ENCODE measurements at regions not wholly inside any gene's neighbourhood (a gene's known extent, or its start where the extent isn't known, plus 50 kb on each side); places are given as distances from the start of the nearest gene placed in this dataset.
A peak's percentile ranks its signal among the peaks of the same experiment; 100 is the strongest.

GRCh38 chr12:98127336-98127679 lies 388.1 kb upstream of the TMPO start:
- H4K20me1 ChIP-seq (ENCODE audit: control insufficient read depth, insufficient read depth, insufficient read length): no peaks in the 10 kb centered on the region
- H3K4me2 ChIP-seq (ENCODE audit: insufficient read depth, insufficient read length, low read length): no peak overlapping the region
- Mint-ChIP-seq H3K4me3 (no peak overlapping the region), H3K36me3 (ENCODE audit: insufficient read depth in 1 of 3, low read depth in 3 of 3) (no peaks in the 10 kb centered on the region), H3K4me1 (peaks cover 4 to 14% of the 10 kb centered on the region in 2 experiments), H3K9me3 (no peaks in the 10 kb centered on the region), H3K27ac (no peak overlapping the region), H3K27me3 (ENCODE audit: low read depth) (no peaks in the 10 kb centered on the region)
- no peak overlapping the region for H4K8ac ChIP-seq (replicated peaks; ENCODE audit: insufficient read length, low read depth, low read length)
- no peak overlapping the region for H3K56ac ChIP-seq (ENCODE audit: insufficient read length, low read depth, low read length)
- H4K91ac ChIP-seq (ENCODE audit: insufficient read length, low read depth, low read length): no peak overlapping the region
- no peak overlapping the region for H2BK120ac ChIP-seq (ENCODE audit: low read depth, low read length, poor library complexity, severe bottlenecking)
- peak; percentile 35 for DNase-seq
- H3K9me3 ChIP-seq (ENCODE audit: control insufficient read depth, low read depth, low read length): no peaks in the 10 kb centered on the region
- no peak overlapping the region for H2AFZ ChIP-seq (ENCODE audit: low read length)
- H2BK12ac ChIP-seq (ENCODE audit: insufficient read length, low read depth, low read length): no peak overlapping the region
- H2AK5ac ChIP-seq (ENCODE audit: insufficient read length, low read length): no peak overlapping the region
- H3K4ac ChIP-seq (ENCODE audit: low read depth, low read length): no peak overlapping the region
- no peak overlapping the region for H3K9ac ChIP-seq (ENCODE audit: extremely low read depth, insufficient read length, low read length)
- no peaks in the 10 kb centered on the region for H3K27me3 ChIP-seq (ENCODE audit: insufficient read depth, low read length)
- WGBS (ENCODE audit: extremely low coverage, insufficient read length, low lambda C conversion rate): no CpG with 5 or more reads among the region's 3 CpGs
- H3K18ac ChIP-seq (ENCODE audit: insufficient read length, low read depth, low read length): no peak overlapping the region
- H4K5ac ChIP-seq (ENCODE audit: insufficient read length, low read depth, low read length): no peak overlapping the region
- no peak overlapping the region for H2BK5ac ChIP-seq (ENCODE audit: insufficient read length, low read length)
- no peaks in the 10 kb centered on the region; the same call in 1 of the 2 replicates for H3K4me1 ChIP-seq (ENCODE audit: insufficient read depth, low read length)
- H3K23ac ChIP-seq (ENCODE audit: insufficient read length, low read depth, low read length): no peak overlapping the region
- H3K79me1 ChIP-seq (ENCODE audit: insufficient read depth, low read depth, low read length, poor library complexity, severe bottlenecking): no peaks in the 10 kb centered on the region
- no peak overlapping the region for H3T11ph ChIP-seq (ENCODE audit: low read length)
- H3K14ac ChIP-seq (ENCODE audit: insufficient read depth, low read length): no peak overlapping the region
- no peak overlapping the region for H2BK15ac ChIP-seq (ENCODE audit: low read depth, low read length)
- no peak overlapping the region for H2BK20ac ChIP-seq (ENCODE audit: low read depth, low read length, poor library complexity, severe bottlenecking)
- no peaks in the 10 kb centered on the region for H3K23me2 ChIP-seq (ENCODE audit: insufficient read length, low read depth, low read length, poor library complexity, severe bottlenecking)
- H3K79me2 ChIP-seq (ENCODE audit: insufficient read depth, low read length): no peaks in the 10 kb centered on the region
- H3K27ac ChIP-seq (ENCODE audit: insufficient read length, low read depth, low read length): no peak overlapping the region
- TF ChIP-seq, protein P1, sequence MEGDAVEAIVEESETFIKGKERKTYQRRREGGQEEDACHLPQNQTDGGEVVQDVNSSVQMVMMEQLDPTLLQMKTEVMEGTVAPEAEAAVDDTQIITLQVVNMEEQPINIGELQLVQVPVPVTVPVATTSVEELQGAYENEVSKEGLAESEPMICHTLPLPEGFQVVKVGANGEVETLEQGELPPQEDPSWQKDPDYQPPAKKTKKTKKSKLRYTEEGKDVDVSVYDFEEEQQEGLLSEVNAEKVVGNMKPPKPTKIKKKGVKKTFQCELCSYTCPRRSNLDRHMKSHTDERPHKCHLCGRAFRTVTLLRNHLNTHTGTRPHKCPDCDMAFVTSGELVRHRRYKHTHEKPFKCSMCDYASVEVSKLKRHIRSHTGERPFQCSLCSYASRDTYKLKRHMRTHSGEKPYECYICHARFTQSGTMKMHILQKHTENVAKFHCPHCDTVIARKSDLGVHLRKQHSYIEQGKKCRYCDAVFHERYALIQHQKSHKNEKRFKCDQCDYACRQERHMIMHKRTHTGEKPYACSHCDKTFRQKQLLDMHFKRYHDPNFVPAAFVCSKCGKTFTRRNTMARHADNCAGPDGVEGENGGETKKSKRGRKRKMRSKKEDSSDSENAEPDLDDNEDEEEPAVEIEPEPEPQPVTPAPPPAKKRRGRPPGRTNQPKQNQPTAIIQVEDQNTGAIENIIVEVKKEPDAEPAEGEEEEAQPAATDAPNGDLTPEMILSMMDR (conservative IDR thresholded peaks at IDR 0.05): no peak

All from H9 (cell line).